HCT116 (cell line): ENCODE measurements at regions not wholly inside any gene's neighbourhood (a gene's known extent, or its start where the extent isn't known, plus 50 kb on each side); places are given as distances from the start of the nearest gene placed in this dataset.

Experiments
- ATAC-seq: fragments of 200-7000 bp; cut with Tn5 transposase; 2 replicates; pipeline ENCODE4 v1.9.1; 2020; ENCODE audit warnings: mild to moderate bottlenecking, moderate library complexity
- BruUV-seq: library from RNA; stranded (reverse); fragments of 400-500 nt; replicated peaks from 2 replicates; lab custom pipeline; 2021; lab: Mats Ljungman, UMichigan
- CTCF ChIA-PET: fragments of 300-600 bp; sonication (Branson Sonifier 250); formaldehyde crosslinking; loops from one replicate; lab custom pipeline; 2021; ENCODE audit warnings: antibody characterized with exemption; lab: Charles Lee
- POLR2A ChIA-PET: fragments of 300-600, 350-600 bp; sonication (Branson Sonifier 250); formaldehyde crosslinking; loops from one replicate; lab custom pipeline; 2021; ENCODE audit warnings: antibody characterized with exemption; lab: Charles Lee
- RAD21 ChIA-PET, 2 experiments: fragments of 300-600 bp; sonication (Branson Sonifier 250); formaldehyde crosslinking; loops; one replicate each; lab custom pipeline; 2023; ENCODE audit warnings: low total read pairs in 2 of 2; ENCODE audit not compliant: uncharacterized antibody in 2 of 2, unreplicated experiment in 2 of 2, low non-redundant PET in 1 of 2; lab: Charles Lee
- DNase-seq: peaks from one replicate; pipeline ENCODE4 v3.0.0-alpha.2; 2010; ENCODE audit warnings: low read depth, low spot score
- H2AFZ ChIP-seq: fragments of 200-600 bp; shearing (Covaris generic), sonication (generic); 2 replicates; pipeline ENCODE4 v1.6.1; 2017; ENCODE audit warnings: low read depth, mixed run types, mixed read lengths, antibody characterized with exemption, low read length; ENCODE audit not compliant: poor library complexity, severe bottlenecking
- H3K27ac ChIP-seq: 2 replicates; pipeline ENCODE4 v1.5.1; 2012; ENCODE audit warnings: low read depth, low read length
- H3K27me3 ChIP-seq: fragments of 200-600 bp; sonication (generic); 2 replicates; pipeline ENCODE4 v1.6.1; 2016; ENCODE audit warnings: mixed run types, low read length, mixed read lengths; ENCODE audit not compliant: insufficient read depth
- H3K36me3 ChIP-seq, 2 experiments: fragments of 200-500 bp in 1 of 2; fragments of 200-600 bp in 1 of 2; sonication (Bioruptor generic) in 1 of 2; sonication (generic) in 1 of 2; 2 replicates each; pipeline versions ENCODE4 v1.5.1 to v1.6.1; 2014 to 2016; ENCODE audit warnings: low read length in 2 of 2, inconsistent platforms in 1 of 2, mixed read lengths in 1 of 2, mixed run types in 1 of 2; ENCODE audit not compliant: insufficient read depth in 2 of 2, control insufficient read depth in 1 of 2
- H3K4me1 ChIP-seq, 2 experiments: fragments of 200-600 bp in 1 of 2; sonication (generic) in 1 of 2; 2 replicates each; pipeline versions ENCODE4 v1.5.1 to v1.6.1; 2012 to 2017; ENCODE audit warnings: low read length in 2 of 2, inconsistent platforms in 1 of 2, mild to moderate bottlenecking in 1 of 2, mixed read lengths in 1 of 2, mixed run types in 1 of 2, moderate library complexity in 1 of 2; ENCODE audit not compliant: insufficient read depth in 2 of 2, control insufficient read depth in 1 of 2
- H3K4me2 ChIP-seq: fragments of 200-600 bp; sonication (generic); 2 replicates; pipeline ENCODE4 v1.6.1; 2017; ENCODE audit warnings: mixed run types, low read length, mixed read lengths
- H3K4me3 ChIP-seq, 2 experiments: fragments of 200-600 bp in 1 of 2; sonication (generic) in 1 of 2; replicated peaks in 1 of 2; 2 replicates each; pipeline ENCODE4 v1.5.1; 2011 to 2016; ENCODE audit warnings: low read length in 2 of 2, control low read depth in 1 of 2, low read depth in 1 of 2, mild to moderate bottlenecking in 1 of 2, mixed read lengths in 1 of 2, mixed run types in 1 of 2
- H3K79me2 ChIP-seq: fragments of 200-600 bp; sonication (generic); 2 replicates; pipeline ENCODE4 v1.6.1; 2017; ENCODE audit warnings: mild to moderate bottlenecking, mixed run types, low read length, moderate library complexity, mixed read lengths; ENCODE audit not compliant: insufficient read depth
- H3K9ac ChIP-seq: fragments of 200-600 bp; sonication (generic); 2 replicates; pipeline ENCODE4 v1.6.1; 2016; ENCODE audit warnings: low read length, mixed read lengths
- H3K9me2 ChIP-seq: fragments of 200-600 bp; sonication (generic), shearing (Covaris generic); 2 replicates; pipeline ENCODE4 v1.6.1; 2017; ENCODE audit warnings: mixed run types, mild to moderate bottlenecking, moderate library complexity; ENCODE audit not compliant: insufficient read depth
- H3K9me3 ChIP-seq, 2 experiments: fragments of 200-500 bp in 1 of 2; fragments of 200-600 bp in 1 of 2; sonication (Bioruptor generic) in 1 of 2; sonication (generic) in 1 of 2; 2 replicates each; pipeline ENCODE4 v1.6.1; 2014 to 2017; ENCODE audit warnings: low read length in 2 of 2, mixed read lengths in 2 of 2, inconsistent platforms in 1 of 2, low read depth in 1 of 2, mild to moderate bottlenecking in 1 of 2, mixed run types in 1 of 2, moderate library complexity in 1 of 2; ENCODE audit not compliant: control insufficient read depth in 1 of 2, insufficient read depth in 1 of 2
- H4K20me1 ChIP-seq: fragments of 200-600 bp; sonication (generic), shearing (Covaris generic); 2 replicates; pipeline ENCODE4 v1.6.1; 2017; ENCODE audit warnings: mixed run types, mild to moderate bottlenecking, moderate library complexity; ENCODE audit not compliant: insufficient read depth
- CBX3 ChIP-seq: IDR thresholded peaks from 2 replicates; pipeline ENCODE4 v1.6.1; 2012; ENCODE audit warnings: low read depth
- CTCF ChIP-seq, 3 experiments: fragments of 200-600 bp in 1 of 3; sonication (generic) in 1 of 3; IDR thresholded peaks in 2 of 3; conservative IDR thresholded peaks in 1 of 3; 2 replicates each; pipeline ENCODE4 v1.5.1; 2012 to 2017; ENCODE audit warnings: low read depth in 2 of 3, low read length in 2 of 3, antibody characterized with exemption in 1 of 3, borderline replicate concordance in 1 of 3, control low read depth in 1 of 3, mild to moderate bottlenecking in 1 of 3, mixed read lengths in 1 of 3, mixed run types in 1 of 3, moderate library complexity in 1 of 3; ENCODE audit not compliant: insufficient read depth in 1 of 3
- EGR1 ChIP-seq: IDR thresholded peaks from 2 replicates; pipeline ENCODE4 v1.6.1; 2012; ENCODE audit warnings: low read depth
- ELF1 ChIP-seq: IDR thresholded peaks from 2 replicates; pipeline ENCODE4 v1.6.1; 2012; ENCODE audit warnings: low read depth, borderline replicate concordance
- EZH2 ChIP-seq: fragments of 200-600 bp; sonication (generic); IDR thresholded peaks from 2 replicates; pipeline ENCODE4 v1.6.1; 2017; ENCODE audit warnings: antibody characterized with exemption, mixed run types
- EZH2phosphoT487 ChIP-seq: fragments of 200-600 bp; IDR thresholded peaks from 2 replicates; pipeline ENCODE4 v1.6.1; 2018; ENCODE audit warnings: antibody characterized with exemption, borderline replicate concordance
- FOSL1 ChIP-seq: IDR thresholded peaks from 2 replicates; pipeline ENCODE4 v1.6.1; 2012; ENCODE audit warnings: low read depth
- JUND ChIP-seq: IDR thresholded peaks from 2 replicates; pipeline ENCODE4 v1.6.1; 2012
- POLR2AphosphoS5 ChIP-seq: IDR thresholded peaks from 2 replicates; pipeline ENCODE4 v1.6.1; 2011; ENCODE audit warnings: mild to moderate bottlenecking, low read depth, low read length, moderate library complexity
- RAD21 ChIP-seq: IDR thresholded peaks from 2 replicates; pipeline ENCODE4 v1.6.1; 2012; ENCODE audit warnings: low read depth, mild to moderate bottlenecking
- SIN3A ChIP-seq: IDR thresholded peaks from 2 replicates; pipeline ENCODE4 v1.6.1; 2012; ENCODE audit warnings: low read depth
- SP1 ChIP-seq: IDR thresholded peaks from 2 replicates; pipeline ENCODE4 v1.6.1; 2012; ENCODE audit warnings: low read depth
- TCF7L2 ChIP-seq: IDR thresholded peaks from 2 replicates; pipeline ENCODE4 v1.7.0; 2011; ENCODE audit warnings: borderline replicate concordance, inconsistent platforms; ENCODE audit not compliant: insufficient read depth, insufficient read length; ENCODE audit errors: extremely low read depth
- YY1 ChIP-seq: IDR thresholded peaks from 2 replicates; pipeline ENCODE4 v1.6.1; 2011; ENCODE audit warnings: low read length, low read depth, moderate library complexity, mild to moderate bottlenecking; ENCODE audit not compliant: insufficient replicate concordance; ENCODE audit errors: extremely low read depth
- ZNF274 ChIP-seq: fragments of 200-500 bp; sonication (Bioruptor generic); IDR thresholded peaks from 2 replicates; pipeline ENCODE4 v1.6.1; 2014; ENCODE audit warnings: mild to moderate bottlenecking, low read depth, low read length, inconsistent platforms
- intact Hi-C: fragments of 100-400 bp; cut with micrococcal nuclease; formaldehyde crosslinking; loops from 2 replicates; pipeline ENCODE4 v1.10.0; 2022
- TF ChIP-seq, protein P1 (sequence below): IDR thresholded peaks from 2 replicates; pipeline ENCODE4 v1.6.1; 2012; ENCODE audit warnings: low read depth

DNA sequence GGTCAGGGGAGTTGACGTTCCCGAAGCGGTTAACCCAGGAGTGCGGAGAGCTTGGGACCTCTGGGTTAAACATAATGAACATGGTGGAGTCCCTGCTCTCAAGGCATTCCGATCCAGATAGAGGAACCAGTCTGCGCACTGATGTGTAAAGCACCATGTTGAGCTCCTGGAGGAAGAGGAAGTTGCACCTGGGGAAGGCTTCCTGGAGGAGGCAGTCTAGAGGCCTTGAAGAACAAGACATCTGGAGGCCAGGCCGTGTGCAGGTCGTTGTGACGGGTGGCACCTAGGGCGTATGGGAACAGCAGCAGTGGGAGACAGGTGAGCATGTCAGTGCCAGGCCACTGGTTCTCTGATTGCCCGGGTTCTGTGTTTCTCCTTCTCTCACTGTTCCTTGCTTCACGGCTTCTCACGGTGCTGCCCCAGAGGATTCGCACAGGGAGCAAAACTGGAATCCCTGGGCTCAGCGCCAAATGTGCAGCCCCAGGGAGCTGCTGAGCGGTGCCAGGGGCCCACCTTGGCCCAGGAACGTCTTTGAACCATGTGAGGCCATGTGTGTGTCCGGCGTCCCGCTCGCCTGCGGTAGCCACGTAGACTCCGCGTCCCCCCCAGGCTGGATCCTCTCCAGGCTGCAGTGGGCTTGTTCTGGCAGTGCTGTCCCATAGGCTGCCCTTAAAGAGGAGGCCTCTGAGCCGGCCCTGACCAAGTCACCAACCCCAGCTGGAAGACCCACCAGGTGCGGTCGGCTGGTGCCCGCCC, 122.9 kb upstream of the GALNT2 start:
- H3K9ac ChIP-seq = no peak overlapping the region
- no peaks in the 10 kb centered on the region for H3K4me1 ChIP-seq
- H3K4me2 ChIP-seq = no peak overlapping the region
- H3K9me2 ChIP-seq = no peaks in the 10 kb centered on the region
- DNase-seq (no peak), ATAC-seq (no peak)
- no peak overlapping the region for H3K27ac ChIP-seq
- peaks cover 14% of the 10 kb centered on the region for H3K27me3 ChIP-seq
- intact Hi-C loops = no loop called here
- ChIA-PET CTCF (no interaction called here), RAD21 (no interaction called here), POLR2A (no interaction called here)
- no peaks in the 10 kb centered on the region for H3K9me3 ChIP-seq
- H3K4me3 ChIP-seq = no peak overlapping the region
- no peaks in the 10 kb centered on the region for H3K79me2 ChIP-seq
- no TSS peak for BruUV-seq
- no peaks in the 10 kb centered on the region for H3K36me3 ChIP-seq
- no peaks in the 10 kb centered on the region for H4K20me1 ChIP-seq
- no peak overlapping the region for H2AFZ ChIP-seq
- no peak for TF ChIP-seq CBX3
- TF ChIP-seq CTCF (IDR thresholded peaks at IDR 0.05 in 2 of 3, conservative IDR thresholded peaks at IDR 0.05 in 1 of 3; ENCODE audit: borderline replicate concordance in 1 of 3, insufficient read depth in 1 of 3, low read depth in 2 of 3, low read length in 2 of 3) = 0 out of 6 replicates have a peak, but pooled peaks of 1 of the 3 experiments have one; percentile 8
- no peak for TF ChIP-seq RAD21
- TF ChIP-seq YY1 = no peak
- TF ChIP-seq POLR2AphosphoS5 = no peak
- TF ChIP-seq JUND = no peak
- no peak for TF ChIP-seq SP1

DNA sequence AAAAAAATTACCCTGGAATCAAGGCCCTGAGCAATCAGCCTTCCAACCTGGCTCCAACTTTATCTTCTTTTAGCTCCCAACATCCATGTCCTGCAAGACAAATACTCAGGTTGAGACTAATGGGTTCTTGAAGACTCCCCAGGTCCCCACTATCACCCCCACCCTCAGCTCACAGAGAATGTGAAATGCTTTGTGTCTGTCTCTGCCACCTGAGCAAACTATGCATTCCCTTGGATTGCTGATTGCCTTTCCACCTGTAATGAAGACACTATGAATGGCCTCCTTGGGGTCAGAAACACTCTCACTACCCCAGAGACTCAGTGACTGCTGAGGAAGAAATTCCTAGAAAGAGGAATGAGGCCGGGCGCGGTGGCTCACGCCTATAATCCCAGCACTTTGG, 121.2 kb upstream of the GALNT2 start:
- Histone ChIP-seq H3K4me2 (no peak overlapping the region), H3K9ac (no peak overlapping the region), H4K20me1 (no peaks in the 10 kb centered on the region), H3K4me3 (no peak overlapping the region), H3K4me1 (no peaks in the 10 kb centered on the region), H3K9me3 (no peaks in the 10 kb centered on the region), H3K27me3 (peaks cover 20% of the 10 kb centered on the region; the same call in 1 of the 2 replicates), H3K36me3 (no peaks in the 10 kb centered on the region), H3K79me2 (no peaks in the 10 kb centered on the region), H3K9me2 (no peaks in the 10 kb centered on the region), H2AFZ (no peak overlapping the region), H3K27ac (no peak overlapping the region)
- DNase-seq (no peak), ATAC-seq (no peak)
- intact Hi-C loops = no loop called here
- BruUV-seq = no TSS peak
- POLR2A ChIA-PET = no interaction called here
- RAD21 ChIA-PET = no interaction called here
- CTCF ChIA-PET = no interaction called here
- TF ChIP-seq EGR1 = no peak
- no peak for TF ChIP-seq EZH2phosphoT487
- no peak for TF ChIP-seq SIN3A
- no peak for TF ChIP-seq SP1
- TF ChIP-seq RAD21 = no peak
- TF ChIP-seq TCF7L2 = no peak
- TF ChIP-seq, protein P1, sequence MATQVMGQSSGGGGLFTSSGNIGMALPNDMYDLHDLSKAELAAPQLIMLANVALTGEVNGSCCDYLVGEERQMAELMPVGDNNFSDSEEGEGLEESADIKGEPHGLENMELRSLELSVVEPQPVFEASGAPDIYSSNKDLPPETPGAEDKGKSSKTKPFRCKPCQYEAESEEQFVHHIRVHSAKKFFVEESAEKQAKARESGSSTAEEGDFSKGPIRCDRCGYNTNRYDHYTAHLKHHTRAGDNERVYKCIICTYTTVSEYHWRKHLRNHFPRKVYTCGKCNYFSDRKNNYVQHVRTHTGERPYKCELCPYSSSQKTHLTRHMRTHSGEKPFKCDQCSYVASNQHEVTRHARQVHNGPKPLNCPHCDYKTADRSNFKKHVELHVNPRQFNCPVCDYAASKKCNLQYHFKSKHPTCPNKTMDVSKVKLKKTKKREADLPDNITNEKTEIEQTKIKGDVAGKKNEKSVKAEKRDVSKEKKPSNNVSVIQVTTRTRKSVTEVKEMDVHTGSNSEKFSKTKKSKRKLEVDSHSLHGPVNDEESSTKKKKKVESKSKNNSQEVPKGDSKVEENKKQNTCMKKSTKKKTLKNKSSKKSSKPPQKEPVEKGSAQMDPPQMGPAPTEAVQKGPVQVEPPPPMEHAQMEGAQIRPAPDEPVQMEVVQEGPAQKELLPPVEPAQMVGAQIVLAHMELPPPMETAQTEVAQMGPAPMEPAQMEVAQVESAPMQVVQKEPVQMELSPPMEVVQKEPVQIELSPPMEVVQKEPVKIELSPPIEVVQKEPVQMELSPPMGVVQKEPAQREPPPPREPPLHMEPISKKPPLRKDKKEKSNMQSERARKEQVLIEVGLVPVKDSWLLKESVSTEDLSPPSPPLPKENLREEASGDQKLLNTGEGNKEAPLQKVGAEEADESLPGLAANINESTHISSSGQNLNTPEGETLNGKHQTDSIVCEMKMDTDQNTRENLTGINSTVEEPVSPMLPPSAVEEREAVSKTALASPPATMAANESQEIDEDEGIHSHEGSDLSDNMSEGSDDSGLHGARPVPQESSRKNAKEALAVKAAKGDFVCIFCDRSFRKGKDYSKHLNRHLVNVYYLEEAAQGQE = no peak
- TF ChIP-seq EZH2 = no peak
- no peak for TF ChIP-seq FOSL1
- TF ChIP-seq ELF1 = no peak
- no peak for TF ChIP-seq ZNF274
